HG02870 (cell line): ENCODE measurements at regions not wholly inside any gene's neighbourhood (a gene's known extent, or its start where the extent isn't known, plus 50 kb on each side); places are given as distances from the start of the nearest gene placed in this dataset.

Experiments
- ATAC-seq: cut with Tn5 transposase; IDR thresholded peaks from one replicate; pipeline ENCODE4 v1.9.1; 2021; ENCODE audit warnings: mild to moderate bottlenecking, moderate library complexity; ENCODE audit not compliant: unreplicated experiment

GRCh38 chr10:4319870-4320367 is 506.1 kb upstream of the AKR1E2 start:
- ATAC-seq, result no peak

DNA sequence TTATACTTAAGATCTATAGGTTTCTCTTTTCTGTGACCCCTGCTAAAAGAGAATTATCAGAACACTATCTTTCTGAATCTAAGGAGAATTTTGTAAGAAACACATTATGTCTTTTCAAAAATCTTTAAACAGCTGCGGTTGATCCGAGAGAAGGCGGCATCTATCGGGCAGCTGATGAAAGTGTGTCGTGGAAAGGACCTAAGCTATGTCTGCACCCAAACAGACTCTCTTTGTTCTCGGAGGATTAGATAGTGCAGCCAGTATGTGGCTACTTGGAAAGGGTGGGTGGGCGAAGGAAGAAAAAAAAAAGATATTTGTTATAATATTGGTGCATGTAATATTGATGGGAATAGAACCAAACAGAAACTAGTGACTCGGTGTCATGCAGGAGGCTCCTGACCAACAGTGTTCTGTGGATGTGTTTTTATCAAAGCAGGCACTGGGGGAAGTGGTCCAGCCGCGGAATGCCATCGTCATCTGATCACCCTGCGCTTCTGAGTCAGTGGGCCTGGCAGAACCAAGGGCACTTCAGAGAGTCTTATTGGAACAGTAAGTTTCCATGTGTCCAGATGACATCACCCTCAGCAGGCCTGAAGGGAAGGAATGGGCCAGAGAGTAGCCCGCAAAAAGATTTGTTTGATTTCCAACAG is 509.7 kb upstream of the AKR1E2 start:
- ATAC-seq, result no peak

GRCh38 chr10:4315551-4315950 is 510.5 kb upstream of the AKR1E2 start:
- no peak for ATAC-seq

DNA sequence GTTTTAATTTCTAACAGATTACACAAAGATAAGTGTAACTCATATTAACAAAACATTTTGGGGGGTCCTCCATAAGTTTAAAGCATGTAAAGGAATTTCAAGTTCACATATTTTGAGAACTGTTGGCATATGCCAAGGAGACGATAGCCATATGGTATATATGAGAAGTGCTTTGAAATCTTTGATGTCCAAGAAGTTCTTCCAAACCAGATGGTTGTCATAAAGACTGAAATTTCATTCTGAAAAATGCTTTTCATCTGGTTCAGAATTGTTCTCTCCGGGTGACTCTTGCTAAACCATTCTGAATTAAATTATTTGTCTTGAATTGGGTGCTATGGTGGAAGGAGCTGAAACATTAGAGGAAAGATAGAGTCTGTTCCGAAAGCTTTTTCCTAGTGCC is 513.0 kb upstream of the AKR1E2 start:
- ATAC-seq, result no peak

GRCh38 chr10:4312051-4312835 is 513.8 kb upstream of the AKR1E2 start:
- ATAC-seq, result no peak

DNA sequence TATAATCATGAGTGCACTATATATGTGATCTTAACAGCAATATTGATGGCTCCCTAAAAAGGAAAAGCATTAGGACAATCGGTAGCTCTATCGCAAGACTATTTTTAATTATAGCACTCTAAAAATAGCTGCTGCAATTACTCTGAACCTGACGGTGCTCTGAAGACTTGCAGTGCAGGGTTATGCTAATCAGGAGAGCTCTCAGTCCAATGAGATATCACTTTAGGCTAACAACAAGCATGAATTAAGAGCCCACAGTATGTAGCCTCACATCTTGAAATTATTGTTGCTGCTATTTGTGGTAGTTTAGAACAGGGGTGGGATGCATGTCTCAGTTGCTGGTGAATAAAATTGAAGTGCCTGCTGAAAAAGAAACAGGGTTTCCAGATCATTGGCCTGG is 515.8 kb upstream of the AKR1E2 start:
- no peak for ATAC-seq

- ATAC-seq, result no peak
These were observed 518.1 kb upstream of the AKR1E2 start for GRCh38 chr10:4307910-4308309.

DNA sequence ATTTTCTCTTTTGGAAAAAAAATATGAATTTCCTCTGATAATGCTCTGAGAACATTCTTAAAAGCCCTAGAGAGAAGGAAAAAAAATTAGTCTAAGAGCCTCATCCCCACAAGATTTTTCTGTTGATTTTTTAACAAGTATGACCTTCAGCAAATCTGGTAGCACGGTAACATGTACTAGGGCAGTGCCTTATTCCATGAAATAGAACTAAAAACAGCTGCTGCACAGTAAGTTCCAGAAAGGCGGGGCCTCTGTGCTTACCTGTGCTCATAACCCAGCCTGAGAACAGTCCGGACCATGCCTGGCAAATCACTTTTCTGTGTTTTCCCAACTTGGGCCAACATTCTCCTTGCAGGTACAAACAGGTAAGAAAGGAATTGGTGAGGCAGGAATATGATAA is 519.1 kb upstream of the AKR1E2 start:
- no peak for ATAC-seq

GRCh38 chr10:4303045-4303444 is 518.0 kb upstream of the KLF6 start:
- ATAC-seq, result no peak

DNA sequence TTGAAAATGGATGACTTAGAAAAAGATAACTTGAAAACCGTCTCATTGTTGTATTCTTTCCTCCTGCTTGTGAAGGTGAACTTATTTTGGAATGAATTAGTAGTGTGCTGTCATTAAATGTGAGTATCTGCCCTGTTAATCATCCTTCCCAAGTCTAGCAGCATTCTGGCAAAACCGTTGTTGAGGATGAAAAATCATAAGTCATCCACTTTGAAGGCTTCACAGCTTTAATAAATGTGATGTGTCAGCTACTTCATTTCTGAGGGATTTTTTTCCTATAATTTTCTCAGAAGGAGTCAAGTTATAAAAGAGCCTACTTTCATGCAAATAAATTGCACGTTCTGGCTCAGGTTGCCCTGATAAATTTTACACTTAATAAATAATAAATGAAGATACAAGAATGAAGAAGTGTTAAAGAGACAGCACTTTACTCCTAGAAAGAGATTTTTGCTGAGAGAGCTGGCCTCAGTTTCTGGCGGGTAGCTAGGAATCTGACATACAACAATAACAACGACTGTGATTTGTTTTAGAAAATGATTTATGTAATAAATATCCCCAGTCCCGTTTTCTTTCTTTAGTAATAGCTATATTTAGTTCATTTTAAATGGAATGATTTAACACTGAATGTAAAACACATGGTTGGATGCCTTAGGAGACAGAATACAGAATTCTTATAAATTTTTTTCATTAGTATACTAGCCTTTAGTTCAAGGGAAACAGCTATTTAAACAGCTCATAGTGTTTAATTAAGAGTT is 516.5 kb upstream of the KLF6 start:
- ATAC-seq, result no peak

- no peak for ATAC-seq
These were observed 511.2 kb upstream of the KLF6 start for GRCh38 chr10:4296161-4296560.

GRCh38 chr10:4294996-4295792 is 510.2 kb upstream of the KLF6 start:
- ATAC-seq, result no peak

DNA sequence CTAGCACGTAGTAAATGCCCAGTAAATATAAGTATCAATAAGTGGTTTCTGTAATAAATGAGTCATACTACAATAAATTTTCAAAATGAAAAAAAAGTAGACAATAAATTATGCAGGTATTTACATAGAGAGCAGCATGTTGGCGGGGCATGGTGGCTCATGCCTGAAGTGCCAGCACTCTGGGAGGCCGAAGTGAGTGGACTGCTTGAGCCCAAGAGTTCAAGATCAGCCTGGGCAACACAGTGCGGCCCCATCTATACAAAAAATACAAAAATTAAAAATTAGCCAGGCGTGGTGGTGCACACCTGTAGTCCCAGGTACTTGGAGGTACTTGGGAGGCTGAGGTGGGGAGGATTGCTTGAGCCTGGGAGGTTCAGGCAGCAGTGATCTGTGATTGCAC is 509.3 kb upstream of the KLF6 start:
- ATAC-seq, result no peak

DNA sequence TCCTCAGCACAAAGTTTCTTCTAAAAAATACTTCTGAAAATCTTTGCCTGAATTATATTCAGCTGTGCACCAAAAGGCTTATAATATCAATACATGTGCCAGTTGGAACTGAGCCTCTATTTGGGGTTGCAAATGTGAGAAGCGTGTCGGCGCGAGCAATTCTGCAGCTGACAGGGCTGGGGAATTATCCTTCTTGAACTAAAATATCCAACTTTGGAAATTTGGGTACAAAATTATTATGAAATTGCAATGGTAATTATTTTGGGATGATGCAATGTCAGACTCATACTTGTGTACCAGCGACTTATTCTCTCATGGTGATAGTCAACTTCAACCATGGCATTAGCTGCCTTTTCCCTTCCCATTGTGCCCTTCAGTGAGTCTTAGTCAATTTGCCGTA is 507.0 kb upstream of the KLF6 start:
- no peak for ATAC-seq

GRCh38 chr10:4285121-4285520 is 500.1 kb upstream of the KLF6 start:
- no peak for ATAC-seq

- no peak for ATAC-seq
These were observed 499.0 kb upstream of the KLF6 start for GRCh38 chr10:4283846-4284610.

GRCh38 chr10:4282496-4282895 is 497.5 kb upstream of the KLF6 start:
- no peak for ATAC-seq

DNA sequence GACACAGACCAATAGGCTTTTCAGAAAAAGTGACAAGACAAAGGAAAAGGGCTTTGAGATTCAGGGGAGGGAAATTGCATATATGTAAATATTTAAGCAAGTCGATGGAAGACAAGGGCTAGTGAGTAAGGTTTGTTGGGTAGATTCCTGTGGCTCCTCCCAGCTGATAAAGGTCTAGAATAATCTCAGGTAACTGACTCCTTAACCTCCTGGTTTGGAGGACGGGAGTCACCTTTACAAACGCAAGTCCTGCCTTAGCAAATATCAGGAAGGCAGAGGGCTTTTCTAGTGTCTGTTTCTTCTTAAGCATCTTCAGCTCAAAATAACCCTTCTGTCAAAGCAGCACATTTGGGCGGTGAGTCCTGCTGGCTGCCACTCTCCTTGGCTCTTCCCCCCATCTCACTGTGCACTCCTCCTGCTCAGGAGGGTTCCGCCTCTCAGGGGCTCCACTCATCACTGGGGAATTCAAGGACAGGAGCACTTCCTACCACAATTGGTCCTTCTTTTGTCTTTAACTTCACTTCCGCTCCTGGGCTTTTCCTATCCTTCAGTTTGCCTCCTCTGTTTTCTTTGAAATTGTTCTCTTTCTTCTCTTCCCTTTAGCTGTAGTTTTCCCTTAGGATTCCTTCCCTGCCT is 496.3 kb upstream of the KLF6 start:
- no peak for ATAC-seq

GRCh38 chr10:4280461-4281189 is 495.6 kb upstream of the KLF6 start:
- no peak for ATAC-seq
